Activated T-helper 1 cell treated with anti-CD3 and anti-CD28 coated beads, Interleukin-2, amount 50 U/mL, for 16 hours (primary cell): ENCODE measurements at regions not wholly inside any gene's neighbourhood (a gene's known extent, or its start where the extent isn't known, plus 50 kb on each side); places are given as distances from the start of the nearest gene placed in this dataset.

Source experiments
- DNase-seq, 2 donors: peaks; one replicate each; pipeline ENCODE4 v3.0.0-alpha.2; 2020; ENCODE audit warnings: low read depth in 1 of 2, low spot score in 1 of 2

DNA sequence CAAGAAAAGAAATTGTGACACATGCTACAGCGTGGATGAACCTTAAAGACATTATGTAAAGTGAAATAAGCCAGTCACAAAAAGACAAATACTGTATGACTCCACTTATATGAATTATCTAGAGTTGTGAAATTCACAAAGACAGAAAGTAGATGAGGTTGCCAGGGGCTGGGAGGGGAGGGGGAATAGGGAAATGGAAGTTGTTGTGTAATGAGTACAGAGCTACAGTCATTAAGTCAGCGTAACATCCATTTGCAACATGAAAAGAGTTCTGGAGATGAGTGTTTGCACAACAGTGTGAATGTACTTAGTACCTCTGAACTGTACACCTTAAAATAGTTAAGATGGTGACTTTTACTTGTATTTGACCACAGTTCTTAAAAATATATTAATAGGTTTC is 112.1 kb upstream of the CDK1 start:
- no peak for DNase-seq

DNA sequence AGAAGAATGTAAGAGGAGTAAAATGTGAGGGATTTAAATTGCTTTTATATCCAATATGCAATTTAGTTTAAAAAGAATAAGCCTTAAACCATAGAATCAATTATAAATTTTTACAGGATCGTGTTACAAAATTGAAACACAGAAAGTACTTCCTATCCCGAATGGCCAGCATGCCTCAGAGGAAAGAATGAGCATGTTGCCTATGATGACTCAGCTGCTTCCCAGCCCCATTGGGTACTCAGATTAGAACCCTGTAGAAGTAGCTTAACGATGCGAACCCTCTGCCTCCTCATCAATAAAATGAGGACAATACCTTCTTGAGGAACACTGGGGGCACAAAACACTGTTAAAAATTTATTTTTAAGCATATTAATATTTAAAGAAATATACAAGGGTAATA is 113.4 kb upstream of the CDK1 start:
- no peak for DNase-seq

DNA sequence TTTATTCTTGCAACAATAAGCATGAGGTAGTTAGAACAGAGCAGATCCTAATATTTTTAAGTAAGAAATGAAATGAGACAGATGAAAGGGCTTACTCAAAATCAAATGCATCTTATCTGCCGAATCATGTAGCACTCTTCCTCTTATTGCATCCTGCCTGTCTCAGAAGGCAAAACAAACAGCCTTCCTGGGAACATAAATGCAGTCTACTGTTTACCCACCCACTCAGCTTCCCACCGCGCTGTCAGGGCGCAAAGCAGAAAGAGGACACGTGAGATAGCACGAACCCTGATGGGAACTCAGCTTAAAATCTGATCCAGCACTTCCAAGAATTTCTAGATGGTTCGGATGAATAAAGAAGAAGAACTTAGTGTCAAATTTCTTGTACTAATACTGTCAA is 114.4 kb upstream of the CDK1 start:
- no peak for DNase-seq

DNA sequence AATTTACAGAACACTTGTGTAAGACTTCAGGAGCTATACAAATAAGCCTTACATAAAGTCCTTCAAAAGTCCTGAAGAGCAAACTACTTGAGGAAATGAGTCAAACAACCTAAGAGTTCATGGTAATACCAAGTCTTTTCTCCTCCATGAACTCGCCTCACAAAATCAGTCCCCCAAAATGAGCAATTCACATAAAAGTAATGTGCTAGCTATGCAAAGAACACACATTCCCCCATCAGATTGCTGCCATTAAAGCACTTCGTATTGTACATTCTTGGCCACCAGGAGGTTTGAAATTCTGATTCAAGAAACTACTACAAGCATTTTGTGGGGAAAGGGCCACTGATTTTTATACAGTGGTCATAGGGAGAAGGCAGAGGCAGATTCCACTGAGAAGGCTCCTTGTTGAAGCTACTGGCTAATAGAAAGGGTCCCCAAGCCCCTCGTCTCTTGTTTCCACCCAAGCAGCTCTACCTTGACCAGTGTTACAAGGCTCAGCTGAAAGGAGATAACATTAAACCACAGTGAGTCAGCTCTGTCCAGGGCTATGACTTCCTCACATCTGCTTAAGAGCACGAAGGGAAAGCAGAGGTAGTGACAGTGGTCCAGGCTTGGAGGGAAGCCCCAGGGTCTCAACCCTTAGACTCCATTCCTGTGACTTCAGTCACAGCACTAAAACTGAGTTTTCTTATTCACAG is 115.2 kb upstream of the CDK1 start:
- DNase-seq: no peak

DNA sequence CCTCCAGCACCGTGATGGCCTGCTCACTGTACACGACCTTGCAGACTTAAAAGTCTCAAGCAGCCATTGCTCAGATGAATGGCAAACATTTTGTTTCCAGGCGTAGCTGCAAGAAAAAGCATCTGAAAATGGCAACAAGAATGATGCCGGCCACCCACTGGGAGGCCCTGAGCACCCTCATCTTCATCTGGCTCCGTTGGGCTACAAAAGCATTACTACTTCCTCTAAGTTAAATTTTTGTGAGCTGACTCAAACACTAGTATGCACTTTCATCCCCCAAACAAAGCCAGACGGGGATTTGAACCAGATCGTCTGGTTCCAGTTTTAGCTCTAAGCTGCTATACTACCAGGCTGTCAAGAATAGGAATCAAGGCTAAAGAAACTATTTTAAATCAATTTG is 116.6 kb upstream of the CDK1 start:
- no peak for DNase-seq

DNA sequence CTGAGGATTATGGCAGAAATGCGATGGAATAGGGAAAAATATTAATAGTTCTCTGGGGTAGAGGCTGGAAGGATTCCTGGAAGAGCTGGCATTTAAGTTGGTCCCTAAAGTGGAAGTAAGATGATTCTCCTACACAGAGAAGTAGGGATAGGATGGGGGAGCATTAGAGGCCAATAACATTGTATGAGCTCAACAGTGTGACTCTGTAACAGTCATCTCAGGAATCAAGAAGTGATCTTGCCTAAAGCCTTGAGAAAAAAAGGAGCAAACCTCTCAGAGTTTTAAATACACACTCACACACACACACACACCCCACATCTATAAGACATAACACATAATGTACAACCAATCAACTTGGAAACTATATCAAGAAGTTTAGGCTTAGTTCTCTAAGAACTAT is 117.7 kb upstream of the CDK1 start:
- DNase-seq: no peak

DNA sequence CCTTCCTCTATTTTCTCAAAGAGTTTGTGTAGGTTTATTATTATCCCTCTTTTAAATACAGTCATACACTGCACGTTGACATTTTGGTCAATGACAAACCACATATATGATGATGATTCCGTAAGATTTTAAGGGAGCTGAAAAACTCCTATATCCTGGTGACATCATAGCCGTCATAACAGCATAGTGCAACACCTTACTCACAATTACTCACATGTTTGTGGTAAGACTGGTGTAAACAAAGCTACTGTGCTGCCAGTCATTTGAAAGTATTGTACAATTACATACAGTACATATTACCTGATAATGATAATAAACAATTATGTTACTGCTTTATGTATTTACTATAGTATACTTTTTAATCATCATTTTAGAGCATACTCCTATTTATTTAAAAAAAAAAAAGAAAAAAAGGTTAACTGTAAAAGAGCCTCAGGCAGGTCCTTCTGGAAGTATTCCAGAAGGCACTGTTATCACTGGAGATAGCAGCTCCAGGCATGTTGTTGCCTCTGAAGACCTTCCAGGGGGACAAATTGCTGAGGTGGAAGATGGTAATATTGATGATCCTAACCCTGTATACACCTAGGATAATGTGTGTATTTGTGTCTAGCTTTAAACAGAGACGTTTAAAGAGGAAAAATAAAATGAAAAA is 123.3 kb upstream of the CDK1 start:
- no peak for DNase-seq

DNA sequence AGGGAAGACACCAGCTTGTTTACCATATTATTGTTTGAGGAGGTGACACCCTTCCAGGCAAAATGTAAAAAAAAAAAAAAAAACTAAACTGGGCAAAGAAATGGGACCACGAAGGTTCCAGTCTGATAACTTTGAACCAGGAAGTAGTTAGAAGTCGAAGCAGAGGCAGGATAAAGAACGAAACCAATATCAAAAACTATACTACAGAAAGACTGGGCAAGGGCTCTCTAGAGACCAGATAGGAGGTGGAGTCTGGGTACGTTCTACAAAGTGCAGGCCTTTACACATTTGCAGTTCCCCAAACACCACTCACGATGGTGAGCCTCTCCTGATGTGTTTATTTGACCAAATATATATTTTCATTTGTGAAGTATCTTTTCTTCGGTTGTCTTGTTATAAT is 125.7 kb upstream of the CDK1 start:
- DNase-seq: no peak

DNA sequence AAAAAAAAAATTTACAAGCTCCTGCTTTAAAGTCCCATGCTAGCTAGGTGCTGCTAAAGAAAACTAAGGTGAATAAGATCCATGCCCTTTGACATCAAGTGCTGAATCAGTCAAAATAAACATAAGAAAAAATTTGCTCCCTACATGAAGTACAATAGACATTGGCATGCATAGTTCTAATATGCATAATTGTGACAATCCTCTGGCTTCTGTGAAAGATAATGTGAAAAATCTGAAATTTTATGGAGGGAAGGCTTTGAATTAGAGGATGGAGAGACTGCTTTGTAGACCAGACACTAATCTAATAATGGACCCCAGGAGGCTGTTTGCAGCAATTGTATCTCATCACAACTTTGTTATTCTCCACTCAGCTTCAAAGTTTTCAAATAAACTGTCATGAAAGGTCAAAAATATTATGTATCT is 127.9 kb upstream of the CDK1 start:
- no peak for DNase-seq

DNA sequence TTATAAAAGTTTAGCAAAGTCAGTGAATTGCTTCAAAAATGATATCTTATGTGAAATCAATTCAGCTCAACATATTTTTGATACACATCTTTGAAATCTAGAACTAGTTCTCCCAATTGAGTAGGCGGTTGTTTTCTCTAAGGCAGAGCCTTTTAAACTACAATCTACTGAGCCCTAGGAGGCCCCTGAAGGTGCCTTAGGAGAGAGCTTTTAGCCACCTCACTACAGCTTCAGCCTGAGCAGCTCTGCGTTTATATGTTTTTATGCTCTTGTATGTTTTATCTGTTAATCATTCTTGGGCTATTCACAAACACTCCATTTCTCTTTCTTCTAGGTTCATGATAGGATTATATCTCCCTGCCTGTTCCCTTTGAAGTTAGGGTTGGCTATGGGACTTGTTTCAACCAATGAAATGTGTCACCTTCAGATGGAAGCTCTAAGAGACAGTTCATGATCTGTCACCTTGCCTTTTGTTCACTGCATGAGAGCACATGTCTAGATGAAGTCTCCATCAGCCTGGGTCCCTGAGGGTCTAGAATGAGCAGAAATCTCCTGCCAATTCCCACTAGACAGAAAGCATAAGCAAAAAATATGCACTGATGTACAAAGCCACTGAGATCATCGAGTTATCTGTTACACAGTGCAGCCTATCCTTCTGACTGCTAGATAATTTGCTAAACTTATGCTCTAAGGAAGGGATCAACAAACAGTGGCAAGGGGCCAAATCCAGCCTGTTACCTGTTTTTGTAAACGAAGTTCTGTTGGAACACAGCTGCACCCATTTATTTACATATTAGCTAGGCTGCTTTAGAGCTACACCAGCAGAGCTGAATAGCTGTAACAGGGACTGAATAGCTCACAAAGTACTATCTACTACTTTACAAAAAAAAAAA is 128.5 kb upstream of the CDK1 start:
- no peak for DNase-seq

DNA sequence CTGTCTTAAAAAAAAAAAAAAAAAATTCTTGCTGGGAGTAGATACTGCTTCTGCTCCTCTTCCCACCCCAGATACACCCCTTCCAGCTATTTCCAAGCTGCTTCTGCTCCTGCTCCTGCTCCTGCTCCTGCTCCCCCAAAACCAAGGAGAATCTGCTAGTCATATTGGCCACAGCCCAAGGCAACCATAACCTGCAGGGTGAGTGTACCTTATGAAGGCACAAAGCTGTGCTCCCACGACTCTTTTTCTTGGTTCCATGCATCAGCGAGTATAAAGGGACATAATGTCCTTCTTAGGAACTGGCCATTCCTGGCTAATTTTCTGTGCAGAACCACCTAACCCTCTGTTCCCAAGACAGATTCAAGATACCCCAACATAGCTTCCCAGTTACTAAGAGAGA is 129.5 kb upstream of the CDK1 start:
- no peak for DNase-seq

DNA sequence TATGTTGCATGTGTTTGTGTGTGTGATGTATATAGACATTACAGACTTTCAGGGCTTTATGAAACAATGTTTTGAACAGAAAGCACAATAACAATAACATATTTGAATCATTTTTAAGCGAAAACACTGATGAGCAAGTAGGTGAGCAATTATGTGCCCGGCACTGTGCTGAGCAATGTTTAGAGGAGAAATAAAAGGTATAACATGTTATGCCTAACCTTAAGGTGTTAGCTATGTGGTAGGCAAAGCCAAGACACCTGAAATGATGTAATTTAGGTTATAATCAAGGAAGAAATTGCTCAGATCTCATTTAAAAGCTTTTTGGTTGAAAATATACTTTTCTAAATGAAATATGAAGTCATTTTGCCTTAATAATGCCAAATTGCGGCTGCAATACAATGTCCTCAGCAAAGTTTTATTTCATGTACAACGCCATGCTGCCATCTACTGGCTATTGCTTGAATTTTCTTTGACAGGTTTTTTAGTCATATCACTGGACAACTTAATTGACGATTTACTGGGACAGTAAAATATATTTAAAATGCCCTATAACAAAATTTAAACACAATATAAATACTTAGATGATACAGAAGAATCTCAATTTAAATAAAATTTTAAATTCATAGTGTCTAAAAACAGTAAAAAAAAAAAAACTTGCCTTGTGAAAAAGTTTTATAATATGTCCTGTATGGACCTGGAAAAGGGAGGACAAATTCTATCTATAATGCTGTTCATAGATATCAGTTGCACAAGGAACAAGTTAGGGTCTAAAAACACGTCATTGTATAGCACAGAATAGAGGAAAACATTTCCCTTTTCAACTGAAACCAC is 131.1 kb upstream of the CDK1 start:
- peak in 1 of 2 donors; percentile 22 for DNase-seq

DNA sequence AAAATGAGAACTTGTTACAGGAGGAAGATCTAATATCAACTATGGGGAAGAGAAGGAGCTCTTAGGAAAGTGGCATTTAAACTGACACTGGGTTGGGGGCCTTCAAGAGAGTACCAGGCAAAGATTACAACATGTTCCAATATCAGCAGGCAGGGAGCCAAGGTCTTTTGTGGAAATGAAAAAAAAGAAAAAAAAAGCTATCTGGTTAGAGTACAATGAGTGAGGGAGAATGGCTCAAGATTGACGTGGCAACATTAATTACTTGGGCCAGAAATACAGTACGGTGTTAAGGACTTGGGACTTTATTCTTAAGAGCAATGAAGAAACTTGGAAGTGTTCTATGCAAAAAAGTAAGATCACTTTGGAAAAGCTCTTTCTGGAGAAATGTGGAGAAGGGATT is 132.3 kb upstream of the CDK1 start:
- no peak for DNase-seq

DNA sequence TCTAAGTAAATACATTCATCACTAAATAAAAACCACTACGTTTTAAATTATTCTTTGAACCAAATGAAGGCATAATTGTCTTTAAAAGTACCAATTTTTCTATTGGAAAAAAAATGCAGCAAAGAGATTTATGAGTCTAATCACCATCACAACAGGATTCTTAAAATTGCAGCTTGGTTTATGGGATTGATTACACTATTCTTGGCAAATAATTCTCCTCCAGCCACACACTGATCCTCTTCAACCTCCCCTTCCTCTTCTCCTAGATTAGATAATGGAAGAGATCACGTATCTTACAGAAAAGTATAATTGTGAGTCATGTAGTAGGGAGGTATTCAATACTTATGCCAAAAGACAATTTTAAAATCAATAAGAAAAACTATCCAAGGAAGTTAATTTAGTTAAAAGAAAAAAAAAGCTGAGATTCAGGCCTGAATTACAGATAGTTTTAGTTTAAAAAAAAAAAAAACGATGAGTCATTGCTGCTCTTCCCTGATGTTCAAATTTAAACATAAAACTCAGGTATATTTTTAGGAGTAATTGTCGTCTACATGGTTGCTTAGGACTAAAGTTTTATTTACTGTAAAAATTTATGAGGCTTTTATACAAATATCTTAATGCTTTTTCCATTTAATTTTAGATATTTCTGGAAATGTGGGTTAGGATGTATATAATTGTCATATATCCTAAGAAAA is 133.7 kb upstream of the CDK1 start:
- no peak for DNase-seq

DNA sequence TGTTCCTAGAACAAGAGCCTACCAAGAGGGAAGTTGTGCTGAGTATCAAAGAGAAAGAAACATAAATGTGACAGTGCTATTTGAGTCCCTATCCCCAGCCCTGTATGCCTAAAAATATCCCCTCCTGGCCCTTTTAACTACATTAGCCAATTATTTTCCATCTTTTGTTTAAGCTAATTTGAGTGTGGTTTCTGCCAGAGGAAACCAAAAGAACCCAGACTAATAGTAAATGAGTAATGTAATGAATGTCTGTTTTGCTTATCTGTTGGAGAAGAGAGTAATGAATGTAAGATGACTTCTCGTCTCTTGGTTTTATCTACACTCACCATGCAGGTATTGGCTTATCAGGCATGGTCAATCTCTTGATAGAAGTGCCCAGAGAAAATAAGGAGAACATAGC is 134.4 kb upstream of the CDK1 start:
- DNase-seq: no peak

DNA sequence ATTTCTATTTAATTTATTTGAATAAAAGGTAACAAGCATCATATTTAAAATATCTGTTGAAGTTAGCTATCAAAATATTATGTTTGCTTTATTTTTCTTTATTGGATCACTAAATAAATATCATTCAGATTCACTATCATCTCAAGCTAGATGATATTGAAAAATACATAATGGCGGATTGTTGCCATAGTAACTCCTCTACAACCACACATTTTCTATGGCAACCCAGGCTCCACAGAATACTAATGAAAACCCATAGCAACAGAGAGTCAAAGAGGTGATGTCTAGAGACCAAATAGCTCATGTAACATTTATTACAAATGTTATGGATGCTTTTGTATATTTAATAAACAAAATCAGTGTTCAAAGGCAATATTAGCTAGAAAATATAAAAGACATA is 148.9 kb upstream of the CDK1 start:
- no peak for DNase-seq

DNA sequence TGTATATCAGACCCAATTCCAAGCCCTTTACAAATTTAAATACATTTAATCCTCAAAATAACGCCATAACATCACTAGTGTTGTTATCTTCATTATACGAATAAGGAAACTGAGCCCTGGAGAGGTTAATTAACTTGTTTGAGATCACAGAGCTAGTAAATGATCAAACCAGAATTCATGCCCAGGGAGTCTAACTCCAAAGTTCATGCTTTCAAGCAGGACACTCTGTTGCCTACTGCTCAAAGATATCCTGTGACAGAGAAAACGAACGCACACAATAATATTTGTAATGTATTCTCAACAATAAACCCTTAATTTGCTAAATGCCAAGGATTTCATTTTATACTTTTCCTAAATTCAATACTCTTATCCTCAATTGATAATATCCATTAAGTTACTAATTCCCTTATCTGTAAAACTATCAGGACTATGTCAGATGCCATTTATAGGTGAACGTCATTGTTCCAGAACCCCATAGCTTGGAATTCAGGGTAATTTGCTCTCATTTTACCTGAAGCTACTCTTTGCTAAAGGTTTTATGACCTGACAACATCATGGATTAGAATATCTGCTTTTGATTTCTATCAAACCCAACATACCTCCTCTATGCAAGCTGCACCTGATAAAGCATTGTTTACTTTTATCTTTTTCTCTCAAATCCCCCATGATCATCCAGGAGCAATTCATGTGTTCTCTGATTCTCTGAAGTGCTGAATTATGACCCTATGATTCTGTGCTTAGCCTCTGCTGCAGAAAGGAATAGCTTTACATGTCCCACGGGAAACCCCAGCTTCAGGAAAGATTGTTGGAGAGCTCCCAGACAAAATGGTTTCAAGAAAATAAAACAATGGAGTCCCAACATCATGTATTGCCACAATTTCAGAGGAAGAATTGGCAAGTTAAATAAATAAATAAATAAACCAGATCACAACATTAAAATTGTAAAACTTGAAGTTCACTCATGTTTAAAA is 150.2 kb upstream of the CDK1 start:
- no peak for DNase-seq

DNA sequence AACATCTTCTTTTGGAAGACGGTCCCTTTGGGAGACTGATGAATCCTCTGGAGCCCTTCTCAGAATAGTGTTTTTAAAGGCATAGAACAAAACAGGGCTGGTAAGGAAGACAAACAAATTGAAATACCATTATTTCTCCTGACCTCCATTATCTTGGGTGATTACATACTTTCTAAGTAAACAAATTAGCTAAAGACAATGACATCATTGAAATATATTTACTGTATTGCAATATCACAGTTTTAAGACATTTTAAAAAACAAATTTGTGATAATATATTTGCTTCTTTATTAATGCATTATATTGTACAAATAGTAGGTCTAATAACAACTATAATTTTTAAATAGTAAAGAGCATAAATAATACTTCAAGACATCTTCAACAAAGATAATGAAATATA is 152.2 kb upstream of the CDK1 start:
- no peak for DNase-seq

DNA sequence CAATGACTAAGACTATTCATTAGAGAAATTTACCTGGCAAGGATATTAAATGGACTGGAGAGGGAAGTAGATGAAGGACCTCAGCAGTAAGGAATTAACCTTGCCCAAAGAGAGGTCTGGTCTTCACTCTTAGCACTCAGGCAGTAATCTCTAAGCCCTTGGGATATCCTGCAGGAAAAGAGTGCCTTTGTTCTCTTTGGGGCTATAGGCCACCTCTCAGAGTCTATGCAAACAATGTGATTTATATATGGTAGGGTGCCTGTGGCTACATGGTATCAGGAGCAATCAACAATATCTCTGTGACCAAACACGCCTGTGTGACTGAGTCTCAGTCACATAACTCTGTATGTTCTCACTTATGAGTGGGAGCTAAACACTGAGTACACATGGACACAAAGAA is 154.7 kb upstream of the CDK1 start:
- no peak for DNase-seq

DNA sequence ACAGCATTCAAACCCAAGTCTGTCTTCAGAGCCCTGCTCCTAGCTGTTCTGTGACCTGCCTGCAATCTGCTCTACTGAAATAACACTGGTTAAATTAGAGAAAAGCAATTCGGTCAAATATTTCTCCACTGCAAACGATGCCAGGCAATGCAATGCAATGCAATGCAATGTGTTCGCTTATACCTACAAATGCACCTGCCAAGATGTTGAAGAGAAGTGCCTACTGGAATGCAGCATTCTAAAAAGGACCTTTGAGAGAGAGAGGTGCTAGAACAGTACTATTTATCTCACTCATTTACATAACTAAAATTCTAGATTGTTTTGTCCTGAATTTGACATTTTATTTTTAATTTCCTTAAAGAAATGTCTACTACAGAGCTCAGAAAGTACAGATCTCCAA is 157.3 kb upstream of the CDK1 start:
- no peak for DNase-seq
